Retinal pigment epithelial cell (primary cell): ENCODE measurements at regions not wholly inside any gene's neighbourhood (a gene's known extent, or its start where the extent isn't known, plus 50 kb on each side); places are given as distances from the start of the nearest gene placed in this dataset.
A peak's percentile ranks its signal among the peaks of the same experiment; 100 is the strongest.

Experiments
- DNase-seq: peaks from one replicate; pipeline ENCODE4 v3.0.0-alpha.2; 2010; ENCODE audit warnings: low read depth
- H3K4me3 ChIP-seq: 2 replicates; pipeline ENCODE4 v1.5.1; 2011; ENCODE audit warnings: mild to moderate bottlenecking, low read length, control low read depth, moderate library complexity
- TF ChIP-seq, protein P1 (sequence below): conservative IDR thresholded peaks from 2 replicates; pipeline ENCODE4 v1.5.1; 2011; ENCODE audit warnings: low read depth, low read length, control low read depth, inconsistent platforms

DNA sequence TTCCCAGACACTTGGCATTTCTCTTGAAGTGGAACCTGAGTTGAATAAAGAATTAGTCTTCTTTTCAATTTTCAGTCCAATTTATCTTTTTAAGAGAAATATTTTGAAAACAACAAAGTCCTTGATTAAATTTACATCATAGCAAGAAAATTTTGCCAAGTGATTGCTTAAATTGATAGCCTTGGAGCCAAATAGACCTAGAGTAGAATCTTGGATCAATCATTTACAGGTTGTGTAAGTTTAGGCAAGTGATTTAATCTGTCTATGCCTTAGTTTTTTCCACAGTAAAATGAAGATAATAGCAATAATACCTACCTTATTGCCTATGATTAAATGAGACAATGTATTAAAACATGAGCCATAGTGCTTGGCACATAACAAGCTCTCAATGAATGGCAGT lies 113.9 kb downstream of the LHX9 start:
- H3K4me3 ChIP-seq: no peak overlapping the region
- DNase-seq: no peak
- TF ChIP-seq, protein P1, sequence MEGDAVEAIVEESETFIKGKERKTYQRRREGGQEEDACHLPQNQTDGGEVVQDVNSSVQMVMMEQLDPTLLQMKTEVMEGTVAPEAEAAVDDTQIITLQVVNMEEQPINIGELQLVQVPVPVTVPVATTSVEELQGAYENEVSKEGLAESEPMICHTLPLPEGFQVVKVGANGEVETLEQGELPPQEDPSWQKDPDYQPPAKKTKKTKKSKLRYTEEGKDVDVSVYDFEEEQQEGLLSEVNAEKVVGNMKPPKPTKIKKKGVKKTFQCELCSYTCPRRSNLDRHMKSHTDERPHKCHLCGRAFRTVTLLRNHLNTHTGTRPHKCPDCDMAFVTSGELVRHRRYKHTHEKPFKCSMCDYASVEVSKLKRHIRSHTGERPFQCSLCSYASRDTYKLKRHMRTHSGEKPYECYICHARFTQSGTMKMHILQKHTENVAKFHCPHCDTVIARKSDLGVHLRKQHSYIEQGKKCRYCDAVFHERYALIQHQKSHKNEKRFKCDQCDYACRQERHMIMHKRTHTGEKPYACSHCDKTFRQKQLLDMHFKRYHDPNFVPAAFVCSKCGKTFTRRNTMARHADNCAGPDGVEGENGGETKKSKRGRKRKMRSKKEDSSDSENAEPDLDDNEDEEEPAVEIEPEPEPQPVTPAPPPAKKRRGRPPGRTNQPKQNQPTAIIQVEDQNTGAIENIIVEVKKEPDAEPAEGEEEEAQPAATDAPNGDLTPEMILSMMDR: no peak

DNA sequence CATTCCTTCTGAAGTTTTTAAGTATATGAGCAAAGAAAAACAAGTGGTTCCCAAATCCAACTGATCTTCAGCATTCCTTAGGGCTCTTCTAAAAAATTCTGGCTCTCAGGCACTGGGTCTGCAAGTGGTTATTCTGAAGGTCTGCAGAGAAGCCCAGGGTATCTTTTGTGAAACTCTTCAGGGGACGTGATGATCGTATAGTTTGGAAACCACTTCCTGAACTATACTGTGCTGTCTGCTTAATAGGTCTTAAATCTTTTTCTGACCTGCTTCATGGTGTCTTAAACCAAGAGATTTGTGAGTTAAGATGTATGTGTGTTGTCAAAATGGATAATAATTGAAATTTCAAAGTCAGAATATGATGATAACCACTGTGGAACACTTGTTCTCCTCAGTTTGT lies 115.5 kb downstream of the LHX9 start:
- no peak overlapping the region for H3K4me3 ChIP-seq
- no peak for DNase-seq
- TF ChIP-seq, protein P1: no peak

DNA sequence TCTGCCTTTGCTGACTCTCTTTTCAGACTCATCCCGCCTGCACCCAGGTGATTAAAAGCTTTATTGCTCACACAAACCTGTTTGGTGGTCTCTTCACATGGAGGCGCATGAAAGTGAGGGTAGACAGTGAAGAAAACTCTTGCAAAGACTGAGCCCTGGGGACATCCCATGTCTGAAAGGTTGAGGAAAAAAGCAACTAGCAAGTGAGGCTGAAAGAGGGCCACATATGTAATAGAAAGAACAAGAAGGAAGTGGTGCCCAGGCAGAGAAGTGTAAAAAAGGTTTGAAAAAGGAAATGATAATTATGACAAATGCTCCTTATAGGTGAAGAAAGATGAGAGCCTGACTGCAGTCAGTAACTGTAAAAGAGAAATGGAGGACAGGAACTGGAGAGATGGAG lies 115.9 kb upstream of the NEK7 start:
- TF ChIP-seq, protein P1: no peak
- DNase-seq: no peak
- H3K4me3 ChIP-seq: no peak overlapping the region

DNA sequence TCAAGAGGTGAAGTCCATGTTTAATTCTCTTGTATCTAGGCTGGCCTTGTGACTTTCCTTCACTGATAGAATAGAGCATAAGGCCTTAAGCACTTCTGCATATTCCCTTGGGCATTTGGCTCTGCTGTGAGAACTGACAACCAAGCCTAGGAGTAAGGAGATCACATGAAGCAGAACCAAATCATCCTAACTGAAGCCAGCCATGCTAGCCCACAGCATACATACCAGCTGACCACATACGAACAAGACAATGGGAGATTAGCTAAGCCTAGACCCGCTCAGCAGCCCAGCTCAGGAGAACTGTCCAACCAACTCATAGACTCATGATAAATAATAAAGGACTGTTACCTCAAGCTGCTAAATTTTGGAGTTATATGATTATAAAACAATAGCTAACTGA lies 114.6 kb upstream of the NEK7 start:
- no peak overlapping the region for H3K4me3 ChIP-seq
- no peak for DNase-seq
- TF ChIP-seq, protein P1: no peak

DNA sequence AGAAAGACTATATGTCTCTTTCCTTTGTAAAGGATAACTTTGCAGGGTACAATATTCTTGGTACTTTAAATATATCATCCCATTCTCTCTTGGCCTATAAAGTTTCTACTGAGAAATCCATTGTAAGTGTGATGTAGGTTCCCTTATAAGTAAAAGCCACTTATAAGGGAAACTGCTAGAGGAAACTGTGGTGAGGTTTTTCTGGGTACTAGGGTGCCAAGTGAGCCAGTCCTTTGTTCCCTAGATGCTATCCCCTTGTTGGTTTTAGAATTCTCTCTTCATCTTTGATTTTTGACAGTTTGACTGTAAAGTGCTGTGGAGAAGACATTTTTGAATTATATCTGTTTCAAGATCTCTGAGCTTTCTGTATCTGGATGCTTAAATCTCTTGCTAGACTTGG lies 108.9 kb upstream of the NEK7 start:
- TF ChIP-seq, protein P1: no peak
- DNase-seq: no peak
- H3K4me3 ChIP-seq: no peak overlapping the region

DNA sequence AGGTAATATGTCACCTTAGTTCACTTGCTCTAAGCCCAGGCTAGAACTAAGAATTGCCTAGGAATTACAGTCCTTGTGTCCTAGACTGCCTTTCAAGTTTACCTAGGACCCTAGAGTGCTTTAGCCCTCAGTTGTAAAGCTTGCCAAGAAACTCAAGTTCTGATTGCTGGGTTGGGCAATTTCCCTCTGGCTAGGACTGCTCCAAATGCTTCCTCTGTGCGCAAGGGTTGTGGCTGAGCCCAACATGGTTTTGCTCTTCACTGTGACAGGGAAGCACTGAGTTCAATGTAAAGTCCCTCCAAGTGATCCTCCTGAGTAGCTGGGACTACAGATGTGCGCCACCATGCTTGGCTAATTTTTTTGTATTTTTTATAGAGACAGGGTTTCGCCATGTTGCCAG lies 102.3 kb upstream of the NEK7 start:
- H3K4me3 ChIP-seq: no peak overlapping the region
- TF ChIP-seq, protein P1: no peak
- DNase-seq: no peak

DNA sequence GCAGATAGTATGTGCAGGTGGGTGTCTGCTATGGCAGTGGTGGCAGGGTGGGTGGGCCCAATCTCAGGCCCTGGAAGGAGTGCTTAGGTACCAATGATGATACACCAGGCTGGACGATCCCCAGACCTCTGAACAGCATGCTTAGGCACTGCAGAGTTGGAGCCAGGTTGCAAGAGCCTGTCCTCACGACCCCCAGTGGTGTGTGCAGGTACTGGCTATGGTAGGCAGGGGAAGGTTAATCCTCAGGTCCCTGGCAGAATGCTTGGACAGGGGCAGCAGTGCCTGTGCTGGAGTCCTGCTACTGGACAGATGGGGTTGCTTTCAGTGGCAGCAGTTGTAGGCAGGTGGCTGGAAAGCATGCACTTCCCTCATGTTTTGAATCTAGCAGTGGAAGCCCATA lies 100.5 kb upstream of the NEK7 start:
- no peak overlapping the region for H3K4me3 ChIP-seq
- TF ChIP-seq, protein P1: peak; percentile 43
- no peak for DNase-seq
